Amniotic epithelial cell (primary cell): ENCODE measurements at regions not wholly inside any gene's neighbourhood (a gene's known extent, or its start where the extent isn't known, plus 50 kb on each side); places are given as distances from the start of the nearest gene placed in this dataset.
"Not testable (repeated sequence)": the region's sequence is repeated elsewhere in the genome, so short reads cannot be mapped to it uniquely, and the experiment has no call there.

Source experiments
- DNase-seq: peaks from one replicate; pipeline ENCODE4 v3.0.0-alpha.2; 2010; ENCODE audit warnings: low read depth

DNA sequence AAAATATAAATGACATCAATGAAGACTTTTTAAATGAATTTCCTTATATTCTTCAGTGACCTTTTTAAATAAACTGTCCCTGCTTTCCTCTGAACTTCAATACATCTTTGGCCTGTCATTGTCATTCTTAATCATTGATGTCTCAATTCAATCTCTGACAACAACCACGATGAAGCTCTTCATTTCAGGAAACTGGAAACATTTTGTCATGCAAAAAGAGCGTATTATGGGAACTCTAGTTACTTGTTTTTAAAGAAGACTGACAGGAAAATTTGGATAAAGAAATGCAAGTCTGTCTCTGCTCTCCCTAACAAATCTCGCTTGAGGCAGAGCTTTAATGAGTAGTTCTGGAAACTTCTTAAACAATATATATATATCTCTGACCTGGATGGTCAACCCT is 535.8 kb upstream of the ADGRL2 start:
- DNase-seq, result no peak

DNA sequence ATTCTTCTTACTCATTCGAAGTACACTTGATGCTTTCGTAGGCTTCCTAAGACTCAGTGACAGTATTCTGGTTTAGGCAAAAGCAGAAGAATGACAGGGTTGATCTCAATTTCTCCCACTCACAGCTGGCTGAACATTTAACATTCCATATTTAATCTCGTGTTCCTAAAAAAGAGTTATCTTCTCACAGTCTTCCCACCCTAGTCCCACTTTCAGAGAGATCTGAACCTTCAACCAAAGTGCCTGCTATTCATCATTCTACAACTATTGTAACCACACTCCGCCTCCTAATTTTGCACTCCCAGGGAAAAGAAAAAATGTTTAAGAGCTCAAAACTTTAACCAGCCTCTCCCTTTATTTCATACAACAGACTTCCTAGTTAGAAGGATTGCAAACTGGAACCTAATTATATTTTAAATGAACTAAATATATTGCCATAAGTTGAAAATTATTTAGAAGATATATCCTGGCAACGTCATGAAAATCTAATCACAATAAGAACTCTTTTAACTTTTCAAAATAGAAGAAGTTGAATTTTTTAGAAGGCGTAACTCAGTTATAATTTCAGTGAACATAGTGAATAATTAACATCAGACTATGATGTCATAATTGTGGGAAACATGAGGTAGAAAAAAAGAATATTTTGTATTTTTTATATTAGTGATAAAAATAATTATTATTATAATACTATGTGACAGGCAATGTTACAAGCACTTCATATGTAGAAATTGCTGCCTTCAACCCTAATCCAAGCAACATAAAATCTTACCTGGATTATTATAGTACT is 540.9 kb upstream of the ADGRL2 start:
- peak; percentile 4 for DNase-seq

DNA sequence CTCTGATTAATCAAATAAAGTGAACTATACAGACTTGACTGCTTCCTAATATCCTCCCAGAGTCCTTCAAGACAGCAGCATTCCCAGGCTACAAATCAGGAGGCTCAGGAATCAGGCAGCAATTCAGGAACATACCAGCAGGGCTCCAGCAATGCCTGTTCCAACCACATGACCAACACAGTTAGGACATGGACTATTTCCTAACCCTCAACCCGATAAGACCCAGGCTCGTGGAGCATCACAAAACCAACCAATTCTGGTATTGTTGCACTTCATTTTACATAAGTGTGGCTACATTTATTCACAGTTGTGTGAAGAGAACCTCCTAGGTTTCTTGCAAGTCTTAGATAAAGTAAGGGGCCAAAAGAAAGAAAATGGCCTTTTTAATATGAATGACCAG is 546.2 kb upstream of the ADGRL2 start:
- peak; percentile 53 for DNase-seq

DNA sequence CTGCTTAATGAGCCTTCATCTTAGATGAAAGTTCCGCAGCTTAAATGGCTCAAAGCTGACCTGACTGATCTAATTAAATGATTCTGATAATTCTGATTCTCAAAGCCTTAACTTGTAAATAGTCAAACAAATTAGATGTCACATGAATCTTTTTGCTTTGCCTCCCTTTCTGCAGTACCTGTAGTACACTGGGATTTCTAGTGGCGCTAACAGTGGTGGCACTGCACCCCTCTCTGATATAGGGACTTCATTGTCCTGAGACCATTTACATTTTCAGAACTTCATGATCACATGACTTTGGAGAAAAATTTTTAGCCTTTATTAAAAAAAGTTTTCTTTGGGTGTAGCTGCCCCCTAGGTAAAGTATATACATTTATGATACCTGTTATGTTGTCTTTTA is 546.7 kb upstream of the ADGRL2 start:
- no peak for DNase-seq

DNA sequence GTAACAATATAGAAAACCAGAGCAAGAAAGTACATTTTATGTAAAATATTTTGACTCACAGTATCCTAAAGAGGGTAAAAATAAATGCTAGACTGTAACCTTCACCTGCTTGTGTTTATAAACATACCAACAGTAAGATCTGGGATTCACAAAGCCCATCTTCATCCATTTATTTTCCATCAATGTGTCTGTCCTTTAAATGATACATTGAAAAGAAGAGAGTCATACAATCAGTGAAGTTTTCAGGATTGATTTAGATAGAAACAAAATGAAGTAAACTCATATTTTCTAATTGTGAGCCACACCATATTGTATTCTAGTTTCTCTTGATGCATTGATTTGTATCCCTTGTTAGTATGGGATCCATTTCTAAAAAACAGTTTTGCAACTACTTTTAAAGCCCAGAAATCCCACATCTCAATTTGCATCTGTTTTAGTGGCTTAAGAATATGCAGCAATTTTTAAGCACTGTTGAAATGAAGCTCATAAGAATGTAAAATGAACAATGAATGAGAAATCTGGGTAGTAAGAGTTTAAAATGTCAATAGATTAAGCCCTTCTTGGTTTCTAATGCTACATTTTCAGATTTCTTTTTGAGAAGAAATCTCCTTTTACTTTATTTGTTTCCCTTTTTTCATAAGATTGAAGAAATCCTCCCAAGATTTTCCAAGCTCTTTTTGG is 548.1 kb upstream of the ADGRL2 start:
- DNase-seq, result no peak

DNA sequence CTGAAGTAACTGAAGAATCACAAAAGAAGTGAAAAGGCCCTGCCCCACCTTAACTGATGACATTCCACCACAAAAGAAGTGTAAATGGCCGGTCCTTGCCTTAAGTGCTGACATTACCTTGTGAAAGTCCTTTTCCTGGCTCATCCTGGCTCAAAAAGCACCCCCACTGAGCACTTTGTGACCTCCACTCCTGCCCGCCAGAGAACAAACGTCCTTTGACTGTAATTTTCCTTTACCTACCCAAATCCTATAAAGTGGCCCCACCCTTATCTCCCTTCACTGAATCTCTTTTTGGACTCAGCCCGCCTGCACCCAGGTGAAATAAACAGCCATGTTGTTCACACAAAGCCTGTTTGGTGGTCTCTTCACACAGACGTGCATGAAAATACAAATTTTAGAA is 549.9 kb upstream of the ADGRL2 start:
- DNase-seq, result not testable (repeated sequence)

DNA sequence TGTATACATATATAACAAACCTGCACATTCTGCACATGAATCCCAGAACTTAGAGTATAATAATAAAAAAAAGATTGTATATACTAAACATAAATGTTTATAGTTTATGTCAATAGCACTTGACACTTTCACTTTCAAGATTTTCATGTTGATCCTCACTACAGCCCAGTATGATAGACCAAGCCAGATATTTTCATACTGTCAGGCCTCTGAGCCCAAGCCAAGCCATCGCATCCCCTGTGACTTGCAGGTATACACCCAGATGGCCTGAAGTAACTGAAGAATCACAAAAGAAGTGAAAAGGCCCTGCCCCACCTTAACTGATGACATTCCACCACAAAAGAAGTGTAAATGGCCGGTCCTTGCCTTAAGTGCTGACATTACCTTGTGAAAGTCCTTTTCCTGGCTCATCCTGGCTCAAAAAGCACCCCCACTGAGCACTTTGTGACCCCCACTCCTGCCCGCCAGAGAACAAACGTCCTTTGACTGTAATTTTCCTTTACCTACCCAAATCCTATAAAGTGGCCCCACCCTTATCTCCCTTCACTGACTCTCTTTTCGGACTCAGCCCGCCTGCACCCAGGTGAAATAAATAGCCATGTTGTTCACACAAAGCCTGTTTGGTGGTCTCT is 555.5 kb upstream of the ADGRL2 start:
- not testable (repeated sequence) for DNase-seq

DNA sequence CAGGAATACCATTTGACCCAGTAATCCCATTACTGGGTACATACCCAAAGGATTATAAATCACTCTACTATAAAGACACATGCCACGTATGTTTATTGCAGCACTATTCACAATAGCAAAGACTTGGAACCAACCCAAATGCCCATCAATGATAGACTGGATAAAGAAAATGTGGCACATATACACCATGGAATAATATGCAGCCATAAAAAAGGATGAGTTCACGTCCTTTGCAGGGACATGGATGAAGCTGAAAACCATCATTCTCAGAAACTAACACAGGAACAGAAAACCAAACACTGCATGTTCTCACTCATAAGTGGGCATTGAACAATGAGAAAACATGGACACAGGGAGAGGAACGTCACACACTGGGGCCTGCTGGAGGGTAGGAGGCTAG is 556.1 kb upstream of the ADGRL2 start:
- DNase-seq, result not testable (repeated sequence)

DNA sequence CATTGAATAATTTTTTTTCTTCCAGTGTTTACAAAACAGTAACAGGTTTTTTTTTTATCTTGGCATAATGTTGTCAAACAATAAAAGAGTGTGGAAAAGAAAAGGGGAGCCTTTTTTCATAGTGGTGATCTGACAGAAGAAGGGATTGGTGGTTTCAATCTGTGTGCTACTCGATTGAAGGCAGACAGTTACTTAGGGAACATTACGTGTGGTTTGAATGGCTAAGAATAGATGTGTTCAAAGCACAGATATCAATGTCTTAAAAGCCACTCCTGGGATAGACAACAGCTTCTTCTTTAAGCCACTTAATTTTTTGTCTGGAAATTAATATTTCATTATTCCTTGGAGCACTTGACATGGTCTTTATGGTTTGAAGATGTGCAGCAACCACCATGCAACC is 558.6 kb upstream of the ADGRL2 start:
- no peak for DNase-seq

DNA sequence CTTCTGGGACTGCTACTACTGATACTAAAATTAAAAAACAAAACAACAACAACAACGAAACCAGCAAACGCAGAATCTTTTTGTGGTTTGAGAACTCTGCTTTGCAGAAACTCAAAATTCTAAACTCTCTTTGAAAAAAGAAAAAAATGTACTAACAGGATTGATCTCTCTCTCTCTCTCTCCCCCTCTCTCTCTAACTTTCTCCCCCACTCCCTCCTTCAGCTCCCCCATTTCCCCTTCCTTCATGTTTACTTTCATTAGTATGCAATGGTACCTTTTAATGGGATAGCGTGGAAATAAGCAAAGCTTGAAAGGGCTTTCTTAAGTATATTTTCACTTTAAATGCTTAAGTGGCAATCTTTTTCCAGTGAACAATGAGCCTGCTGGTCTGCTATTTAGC is 562.6 kb upstream of the ADGRL2 start:
- no peak for DNase-seq

DNA sequence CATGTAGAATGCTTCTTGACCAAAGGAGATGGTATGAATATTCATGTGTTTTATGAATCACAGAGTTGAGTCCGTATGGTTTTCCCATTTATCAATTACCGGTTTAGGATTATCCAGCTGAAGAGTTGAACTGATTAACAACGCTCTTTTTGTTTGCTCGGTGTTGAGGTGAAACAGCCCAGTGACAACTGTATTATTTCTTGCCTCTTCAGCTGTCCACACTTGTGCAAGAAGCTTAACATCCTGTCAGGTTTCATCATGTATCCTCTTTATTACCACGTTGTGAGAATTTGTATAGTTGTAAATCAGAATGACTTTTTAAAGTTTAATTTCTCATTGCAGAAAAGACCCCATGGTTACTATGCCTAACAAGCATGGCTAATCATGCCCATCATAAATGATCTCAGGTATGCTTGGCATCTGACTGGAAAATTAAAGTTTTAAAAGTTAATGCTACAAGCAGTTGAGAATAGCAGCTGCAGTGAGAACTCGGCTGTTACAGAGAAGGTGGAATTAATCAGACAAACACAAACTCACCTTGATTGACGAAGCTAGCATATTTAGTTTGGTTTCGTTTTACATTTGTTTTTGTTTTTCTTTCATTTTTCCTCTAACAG is 563.2 kb upstream of the ADGRL2 start:
- peak; percentile 33 for DNase-seq

DNA sequence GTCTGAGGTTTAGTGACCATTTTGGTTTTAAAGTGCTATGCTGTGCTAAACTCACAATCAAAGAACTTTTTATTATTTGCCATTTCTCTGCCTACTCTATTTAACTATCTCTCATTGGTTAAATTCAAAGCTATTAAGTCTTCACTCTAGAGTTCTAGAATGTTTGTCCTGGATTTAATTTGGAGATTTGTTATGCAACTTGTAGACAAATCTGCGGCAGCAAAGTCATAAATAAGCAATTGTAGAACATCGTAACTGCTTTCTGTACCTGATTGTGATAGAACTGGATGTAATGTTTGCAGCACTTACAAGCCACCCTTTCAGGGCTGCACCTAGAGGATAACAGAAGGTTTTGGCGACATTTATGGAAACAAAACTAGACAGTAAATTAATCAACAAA is 566.5 kb upstream of the ADGRL2 start:
- DNase-seq, result no peak

DNA sequence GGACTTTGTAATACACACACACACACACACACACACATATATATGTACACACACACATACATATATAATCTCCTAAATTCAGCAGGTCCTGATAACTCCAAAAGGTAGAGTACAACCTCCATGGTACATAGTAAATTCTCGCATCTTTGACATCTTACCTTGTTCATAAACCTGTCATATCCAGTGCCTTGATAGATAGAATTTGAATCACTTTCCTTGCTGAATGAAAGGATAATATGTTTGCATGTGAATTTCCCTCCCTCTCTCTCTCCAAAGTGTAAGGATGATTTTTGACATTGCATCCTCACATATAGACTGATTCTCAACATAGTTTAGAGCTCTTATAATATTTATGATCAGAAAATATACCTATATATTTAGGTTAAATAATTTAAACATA is 567.1 kb upstream of the ADGRL2 start:
- no peak for DNase-seq

DNA sequence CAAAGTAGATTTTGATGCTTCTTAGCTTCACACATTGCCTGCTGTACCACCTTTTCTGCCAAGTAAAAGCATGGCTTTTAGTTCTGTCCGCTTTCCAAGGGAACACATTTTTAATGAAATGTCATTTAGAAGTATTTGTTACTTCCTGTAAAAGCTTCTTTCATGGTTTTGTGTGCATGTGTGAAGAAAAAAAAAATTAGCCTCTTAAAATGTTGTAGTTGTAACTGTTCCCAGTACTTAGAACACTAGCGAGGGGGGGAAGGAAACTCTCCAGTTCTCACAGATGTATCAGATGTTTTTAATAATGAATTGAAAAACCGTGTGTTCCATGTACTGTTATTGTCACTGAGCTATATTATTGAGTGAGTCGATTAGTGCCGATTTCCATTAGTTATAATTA is 568.3 kb upstream of the ADGRL2 start:
- no peak for DNase-seq

DNA sequence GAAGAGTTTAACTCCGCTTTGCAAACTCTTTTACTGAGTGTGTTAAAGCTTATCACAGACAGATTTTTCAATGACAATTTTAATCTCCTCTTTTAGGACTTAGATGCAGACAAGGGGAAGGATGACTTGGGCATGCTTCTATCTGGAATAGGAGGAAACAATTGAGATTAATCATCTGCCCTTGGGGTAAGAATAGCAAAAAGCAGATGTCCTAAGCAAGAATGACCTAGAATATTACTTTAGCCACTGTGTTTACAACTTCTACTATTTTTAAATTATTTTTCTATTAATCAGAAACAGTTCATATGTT is 569.0 kb upstream of the ADGRL2 start:
- DNase-seq, result peak; percentile 4

DNA sequence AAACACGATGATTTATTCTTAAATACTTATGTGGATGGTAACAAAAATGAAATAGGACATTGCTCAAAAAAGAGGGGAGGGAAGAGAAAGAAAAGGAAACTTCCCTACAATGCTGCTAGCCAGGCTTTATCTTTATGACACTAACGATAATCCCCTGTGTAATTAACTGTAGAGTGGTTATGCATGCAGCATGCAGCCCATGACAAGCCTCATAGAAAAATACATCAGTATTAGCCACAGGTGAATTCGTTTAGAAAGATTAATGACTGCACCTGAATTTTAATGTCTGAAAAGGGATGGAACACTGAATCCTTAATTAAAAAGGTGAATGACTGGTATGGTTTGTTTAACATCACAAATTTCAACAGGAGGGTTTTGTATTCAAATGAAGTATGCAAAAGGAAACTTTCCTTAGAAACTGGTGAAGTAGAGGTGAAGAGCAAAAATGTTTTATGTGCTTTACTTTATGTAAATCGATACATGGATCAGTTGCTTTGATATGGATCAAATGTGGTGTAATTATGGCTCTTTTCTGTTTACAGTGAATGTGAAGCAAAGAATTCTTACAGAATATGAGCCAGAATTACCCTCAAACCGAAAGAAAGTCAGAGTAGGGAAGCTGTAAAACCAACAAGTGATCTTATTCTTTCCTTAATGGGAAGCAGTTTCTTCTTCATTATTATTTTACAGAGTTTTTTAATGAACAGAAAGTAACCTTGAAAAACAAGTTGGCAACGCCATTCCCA is 569.6 kb upstream of the ADGRL2 start:
- no peak for DNase-seq

DNA sequence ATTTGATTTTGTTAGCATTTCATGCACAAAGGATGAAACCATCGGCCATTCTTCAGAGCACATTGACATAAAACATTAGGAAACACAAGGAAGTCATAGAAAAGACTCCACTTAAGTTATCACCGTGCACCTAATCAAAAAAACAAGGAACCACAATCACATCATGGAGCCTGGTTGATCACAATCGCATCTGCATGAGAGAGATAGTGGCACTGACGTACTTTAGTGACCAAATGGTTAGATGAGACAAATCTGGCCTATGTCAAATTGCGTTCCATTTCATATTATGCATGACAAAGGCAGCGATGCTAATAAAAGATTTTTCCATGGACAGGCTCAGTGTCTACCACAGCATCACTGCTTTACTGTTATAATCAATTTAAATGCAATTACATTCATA is 571.8 kb upstream of the ADGRL2 start:
- no peak for DNase-seq

DNA sequence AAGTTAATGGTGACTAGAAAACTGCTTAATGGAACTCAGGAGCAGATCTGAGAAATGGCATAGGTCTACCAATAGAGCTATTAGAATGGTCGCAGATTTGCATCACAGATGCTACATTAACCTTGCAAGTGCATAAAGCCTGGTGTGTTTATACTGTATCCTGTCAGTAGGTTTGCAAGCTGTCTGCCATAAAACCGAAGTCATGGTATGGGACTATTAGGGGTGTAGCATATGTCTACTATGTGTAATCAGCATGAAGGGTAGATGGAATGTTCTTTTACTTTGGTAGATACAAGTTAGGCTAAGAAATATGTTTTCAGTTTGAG is 574.2 kb upstream of the ADGRL2 start:
- DNase-seq, result no peak

DNA sequence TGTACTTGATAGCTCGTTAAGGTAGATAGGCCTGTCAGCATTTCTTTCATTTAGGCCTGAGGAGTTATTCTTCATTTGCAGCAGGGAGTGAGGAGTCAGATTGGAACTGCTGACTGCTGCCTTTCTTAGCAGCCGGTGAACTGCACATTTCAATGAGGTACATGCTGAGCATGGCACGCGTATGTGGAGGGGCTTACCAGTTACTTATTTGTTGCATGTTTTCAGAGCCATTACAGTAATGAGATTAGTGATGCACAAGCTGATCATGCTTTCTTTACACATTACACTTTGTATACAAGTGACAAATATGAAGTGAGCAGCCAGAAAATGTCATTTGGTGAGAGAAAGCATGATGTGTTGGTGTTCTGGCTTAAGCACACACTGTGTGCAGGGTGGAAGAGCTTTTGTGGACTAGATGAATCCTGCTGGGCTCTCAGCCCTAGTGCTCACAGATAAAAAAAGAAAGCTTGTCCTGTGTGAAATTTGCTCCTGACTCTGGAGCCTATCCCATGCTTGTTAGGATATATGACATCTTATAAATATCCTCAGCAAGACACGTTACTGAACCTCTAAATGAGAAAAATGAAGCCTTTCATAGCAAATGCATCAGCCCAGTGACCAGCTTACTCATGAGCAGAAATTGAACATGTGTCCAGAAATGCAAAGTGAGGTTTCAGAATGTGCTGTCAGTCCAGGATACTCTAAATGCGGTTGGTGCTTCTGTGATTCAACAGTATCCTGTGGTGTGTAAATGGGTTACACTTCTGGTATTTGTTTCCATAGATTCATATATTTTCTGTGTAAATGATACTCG is 574.7 kb upstream of the ADGRL2 start:
- no peak for DNase-seq

DNA sequence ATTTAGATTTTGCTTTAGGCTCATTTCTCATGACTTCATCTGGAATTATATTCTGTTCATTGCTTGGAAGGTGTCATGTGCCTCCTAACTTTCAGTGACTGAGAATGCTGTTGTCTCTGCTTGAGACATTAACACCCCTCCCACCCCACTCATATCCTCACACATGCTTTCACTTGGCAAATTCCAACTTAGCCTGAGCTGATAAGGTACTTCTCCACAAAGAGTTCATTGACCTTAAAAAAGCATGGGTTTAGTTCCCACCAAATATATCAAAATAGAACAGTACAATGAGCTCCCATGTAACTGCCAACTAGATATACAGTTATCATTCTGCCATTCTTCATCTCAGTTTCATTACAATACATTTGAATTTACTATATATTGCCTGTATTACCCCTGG is 576.5 kb upstream of the ADGRL2 start:
- peak; percentile 23 for DNase-seq

DNA sequence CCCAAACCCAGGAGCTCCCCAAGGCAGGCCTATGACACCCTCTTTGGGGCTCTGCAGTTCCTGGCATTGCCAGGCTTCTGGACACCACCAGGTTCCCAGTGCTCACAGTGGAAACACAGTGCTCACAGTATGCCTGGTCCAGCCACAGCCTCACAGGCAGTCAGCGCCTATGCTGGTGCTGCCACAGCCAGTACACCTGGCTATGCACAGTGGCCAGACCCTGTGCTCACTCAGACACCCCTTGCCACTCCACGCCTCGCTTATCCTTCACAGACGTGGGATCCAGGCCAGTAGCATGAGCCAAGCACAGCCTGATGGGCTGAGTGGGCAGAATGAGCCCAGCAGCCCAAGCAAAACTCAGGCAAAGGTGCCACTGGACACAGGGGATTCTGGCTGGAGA is 579.2 kb upstream of the ADGRL2 start:
- no peak for DNase-seq

DNA sequence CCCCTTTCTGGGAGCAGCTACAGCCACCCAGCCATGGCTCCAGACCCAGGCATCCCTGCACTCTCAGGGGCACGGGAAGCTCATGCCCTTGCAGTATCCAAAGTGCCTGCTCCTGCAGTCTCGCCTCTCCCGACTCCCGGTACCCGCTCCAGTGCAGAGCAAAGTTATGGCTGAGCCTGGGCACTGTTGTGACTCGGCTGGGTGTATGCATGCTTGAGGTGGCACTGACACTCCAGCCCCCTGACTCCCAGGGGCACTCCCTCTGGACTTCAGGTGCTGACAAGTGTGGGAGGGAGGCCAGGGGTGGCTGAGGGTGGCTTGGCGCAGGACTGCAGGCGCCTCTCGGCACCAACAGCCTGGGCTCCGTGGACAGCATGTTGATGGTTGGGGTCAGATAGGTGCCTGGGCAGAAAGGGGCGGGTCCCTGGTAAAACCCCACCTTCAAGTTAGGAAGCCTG is 580.1 kb upstream of the ADGRL2 start:
- no peak for DNase-seq
